Spleen (tissue), 11 donors: ENCODE measurements at regions not wholly inside any gene's neighbourhood (a gene's known extent, or its start where the extent isn't known, plus 50 kb on each side); places are given as distances from the start of the nearest gene placed in this dataset.

Experiments used
- DNase-seq: peaks from one replicate; pipeline ENCODE4 v3.0.0-alpha.2; 2020
- H3K27ac ChIP-seq, 8 donors: fragments of 200-600 bp; sonication (generic) in 7 of 8; 1 replicate in 4 of 8; 2 replicates in 4 of 8; pipeline versions ENCODE4 v1.5.0 to v1.8.0; 2016 to 2021; ENCODE audit warnings: inconsistent platforms in 4 of 8, mild to moderate bottlenecking in 4 of 8, moderate library complexity in 1 of 8
- H3K27me3 ChIP-seq, 7 donors: fragments of 200-600 bp; sonication (generic) in 6 of 7; replicated peaks in 1 of 7; 1 replicate in 4 of 7; 2 replicates in 3 of 7; pipeline versions ENCODE4 v1.5.0 to v1.8.0; 2016 to 2021; ENCODE audit warnings: inconsistent platforms in 3 of 7, mild to moderate bottlenecking in 1 of 7
- H3K36me3 ChIP-seq, 6 donors: fragments of 200-600 bp; sonication (generic) in 5 of 6; 1 replicate in 4 of 6; 2 replicates in 2 of 6; pipeline versions ENCODE4 v1.5.0 to v1.8.0; 2016 to 2021; ENCODE audit warnings: inconsistent platforms in 2 of 6
- H3K4me1 ChIP-seq, 6 donors: fragments of 200-600 bp; sonication (generic) in 5 of 6; 1 replicate in 3 of 6; 2 replicates in 3 of 6; pipeline versions ENCODE4 v1.5.0 to v1.8.0; 2016 to 2021; ENCODE audit warnings: inconsistent platforms in 3 of 6
- H3K4me3 ChIP-seq, 8 donors: fragments of 200-600 bp; sonication (generic) in 7 of 8; 1 replicate in 4 of 8; 2 replicates in 4 of 8; pipeline versions ENCODE4 v1.5.0 to v1.8.0; 2016 to 2021; ENCODE audit warnings: inconsistent platforms in 4 of 8, mild to moderate bottlenecking in 4 of 8, moderate library complexity in 2 of 8
- H3K9me3 ChIP-seq, 8 donors: fragments of 200-600 bp; sonication (generic) in 7 of 8; 1 replicate in 4 of 8; 2 replicates in 4 of 8; pipeline versions ENCODE4 v1.5.0 to v1.8.0; 2016 to 2021; ENCODE audit warnings: inconsistent platforms in 4 of 8
- CTCF ChIP-seq, 11 experiments: fragments of 200-600 bp in 7 of 11; fragments of 450-650 bp in 4 of 11; sonication (generic) in 4 of 11; IDR thresholded peaks in 8 of 11; conservative IDR thresholded peaks in 3 of 11; 1 replicate in 7 of 11; 2 replicates in 4 of 11; pipeline versions ENCODE4 v1.4.0 to v1.8.0; 2016 to 2021; ENCODE audit warnings: antibody characterized with exemption in 11 of 11, inconsistent platforms in 4 of 11, mild to moderate bottlenecking in 1 of 11
- POLR2A ChIP-seq, 3 donors: fragments of 450-650 bp; IDR thresholded peaks; one replicate each; pipeline ENCODE4 v1.5.1; 2017; ENCODE audit warnings: antibody characterized with exemption in 3 of 3, mild to moderate bottlenecking in 1 of 3
- POLR2AphosphoS5 ChIP-seq, 3 donors: sonication (generic); formaldehyde crosslinking; IDR thresholded peaks; one replicate each; pipeline ENCODE4 v1.5.1; 2017; ENCODE audit warnings: antibody characterized with exemption in 3 of 3
- WGBS, 5 donors: extraction: QIAGEN DNeasy Blood & Tissue Kit in 3 of 5; methylation state at CpG; one replicate each; pipeline versions ENCODE4 v1.1.5 to v1.1.7; 2013 to 2018; 5-methylcytosine and 5-hydroxymethylcytosine counted together
- intact Hi-C: fragments of 100-400 bp; cut with DNase I; formaldehyde crosslinking; loops from one replicate; pipeline ENCODE4 v1.15.0; 2023; ENCODE audit warnings: low total_unique reads
- donor health status: healthy with polysubstance abuse.
- donor health status: DM: no; HTN: no; CAD: no; lungs with moderate emphysema.
- donor health status: DM: no; HTN: no; CAD: no.
- donor health status: Bipolar disorder and iron deficiency.
- donor health status: healthy.
- donor health status: DM: no; HTN: no; CAD: no.
- donor health status: DM: yes; HTN: yes; CAD: no.

GRCh38 chr2:62441824-62442223, 64.2 kb downstream of the TMEM17 start:
- no peak for DNase-seq
- no peaks in the 10 kb centered on the region for H3K9me3 ChIP-seq
- WGBS, 5 donors: 72 to 86% (median 85%) methylated on average over 6 of the region's 6 CpGs
- no peak overlapping the region for H3K27ac ChIP-seq
- intact Hi-C loops: no loop called here
- no peak for TF ChIP-seq POLR2A (IDR thresholded peaks at IDR 0.05)
- no peak for TF ChIP-seq CTCF (IDR thresholded peaks at IDR 0.05 in 8 of 11, conservative IDR thresholded peaks at IDR 0.05 in 3 of 11)
- TF ChIP-seq POLR2AphosphoS5 (IDR thresholded peaks at IDR 0.05): no peak
- no peaks in the 10 kb centered on the region for H3K36me3 ChIP-seq
- no peaks in the 10 kb centered on the region for H3K4me1 ChIP-seq
- H3K27me3 ChIP-seq: no peaks in the 10 kb centered on the region
- H3K4me3 ChIP-seq: no peak overlapping the region

GRCh38 chr2:62441421-62441820, 64.6 kb downstream of the TMEM17 start:
- Histone ChIP-seq H3K9me3 (no peaks in the 10 kb centered on the region), H3K27ac (no peak overlapping the region), H3K36me3 (no peaks in the 10 kb centered on the region), H3K4me1 (no peaks in the 10 kb centered on the region), H3K4me3 (no peak overlapping the region), H3K27me3 (no peaks in the 10 kb centered on the region)
- intact Hi-C loops: no loop called here
- no peak for TF ChIP-seq POLR2AphosphoS5 (IDR thresholded peaks at IDR 0.05)
- no peak for TF ChIP-seq POLR2A (IDR thresholded peaks at IDR 0.05)
- no peak for TF ChIP-seq CTCF (IDR thresholded peaks at IDR 0.05 in 8 of 11, conservative IDR thresholded peaks at IDR 0.05 in 3 of 11)
- 90 to 95% (median 92%) methylated on average over 5 of the region's 5 CpGs for WGBS, 5 donors
- DNase-seq: no peak

GRCh38 chr2:62440281-62440946, 65.6 kb downstream of the TMEM17 start:
- TF ChIP-seq POLR2A (IDR thresholded peaks at IDR 0.05) (no peak), CTCF (IDR thresholded peaks at IDR 0.05 in 8 of 11, conservative IDR thresholded peaks at IDR 0.05 in 3 of 11) (no peak), POLR2AphosphoS5 (IDR thresholded peaks at IDR 0.05) (no peak)
- WGBS, 5 donors: 73 to 86% (median 79%) methylated on average over 6 of the region's 6 CpGs
- intact Hi-C loops: no loop called here

GRCh38 chr2:62439425-62439824, 66.6 kb downstream of the TMEM17 start:
- peaks cover 0 to 8% (median 0%) of the 10 kb centered on the region in 6 donors for H3K4me1 ChIP-seq
- H3K9me3 ChIP-seq: no peaks in the 10 kb centered on the region
- TF ChIP-seq CTCF (IDR thresholded peaks at IDR 0.05 in 8 of 11, conservative IDR thresholded peaks at IDR 0.05 in 3 of 11): no peak
- H3K4me3 ChIP-seq: no peak overlapping the region
- WGBS, 5 donors: 70 to 82% (median 73%) methylated on average over 3 of the region's 3 CpGs
- intact Hi-C loops: no loop called here
- H3K36me3 ChIP-seq: no peaks in the 10 kb centered on the region
- no peak for DNase-seq
- H3K27ac ChIP-seq: no peak overlapping the region
- H3K27me3 ChIP-seq: no peaks in the 10 kb centered on the region

More at GRCh38 chr2:62440281-62440946, 65.6 kb downstream of the TMEM17 start:
- Histone ChIP-seq H3K27me3 (no peaks in the 10 kb centered on the region), H3K9me3 (no peaks in the 10 kb centered on the region), H3K4me1 (peaks cover 0 to 6% (median 0%) of the 10 kb centered on the region in 6 donors), H3K4me3 (no peak overlapping the region), H3K27ac (no peak overlapping the region), H3K36me3 (no peaks in the 10 kb centered on the region)
- no peak for DNase-seq
